Endothelial cell of umbilical vein (primary cell): ENCODE measurements at regions not wholly inside any gene's neighbourhood (a gene's known extent, or its start where the extent isn't known, plus 50 kb on each side); places are given as distances from the start of the nearest gene placed in this dataset.

Source experiments
- BruUV-seq: library from RNA; stranded (reverse); fragments of 400-500 nt; replicated peaks from 2 replicates; lab custom pipeline; 2021; lab: Mats Ljungman, UMichigan
- CTCF ChIA-PET: fragments of 300-600, 350-600 bp; sonication (Branson Sonifier 250); formaldehyde crosslinking; loops from one replicate; lab custom pipeline; 2021; ENCODE audit warnings: antibody characterized with exemption, inconsistent platforms; lab: Charles Lee
- POLR2A ChIA-PET: fragments of 300-600, 350-600 bp; sonication (Branson Sonifier 250); formaldehyde crosslinking; loops from one replicate; lab custom pipeline; 2021; ENCODE audit warnings: antibody characterized with exemption, inconsistent platforms; lab: Charles Lee
- DNase-seq: peaks from one replicate; pipeline ENCODE4 v3.0.0-alpha.2; 2011; ENCODE audit warnings: low read depth, low spot score
- FAIRE-seq: peaks from 2 replicates; lab custom pipeline; 2011; peaks lifted over from hg19 to GRCh38; lab: Jason Lieb, UNC
- H2AFZ ChIP-seq: 2 replicates; pipeline ENCODE4 v1.6.0; 2012; ENCODE audit warnings: low read depth, low read length, control low read depth, inconsistent platforms
- H3K27ac ChIP-seq: 2 replicates; pipeline ENCODE4 v1.5.1; 2011; ENCODE audit warnings: low read depth, mild to moderate bottlenecking, control low read depth, low read length, moderate library complexity; ENCODE audit not compliant: insufficient read depth
- H3K27me3 ChIP-seq, 2 experiments: 2 replicates each; pipeline versions ENCODE4 v1.6.0 to v1.6.1; 2011; ENCODE audit warnings: low read length in 2 of 2, mixed read lengths in 1 of 2; ENCODE audit not compliant: control insufficient read depth in 2 of 2, insufficient read depth in 2 of 2
- H3K36me3 ChIP-seq, 2 experiments: 2 replicates in 1 of 2; 3 replicates in 1 of 2; pipeline ENCODE4 v1.5.1; 2011; ENCODE audit warnings: low read length in 2 of 2, mild to moderate bottlenecking in 1 of 2, moderate library complexity in 1 of 2; ENCODE audit not compliant: control insufficient read depth in 2 of 2, insufficient read depth in 2 of 2; ENCODE audit errors: extremely low read depth in 1 of 2
- H3K4me1 ChIP-seq: 3 replicates; pipeline ENCODE4 v1.5.1; 2011; ENCODE audit warnings: mild to moderate bottlenecking, low read length; ENCODE audit not compliant: control insufficient read depth, insufficient read depth; ENCODE audit errors: extremely low read depth
- H3K4me2 ChIP-seq: 2 replicates; pipeline ENCODE4 v1.6.1; 2011; ENCODE audit warnings: low read length, control low read depth, mixed read lengths; ENCODE audit not compliant: insufficient read depth
- H3K4me3 ChIP-seq, 3 experiments: fragments of 200-600 bp in 1 of 3; sonication (generic), shearing (Covaris generic) in 1 of 3; replicated peaks in 1 of 3; 2 replicates each; pipeline ENCODE4 v1.5.1; 2011 to 2016; ENCODE audit warnings: control low read depth in 3 of 3, low read length in 3 of 3, mild to moderate bottlenecking in 2 of 3, inconsistent platforms in 1 of 3, low read depth in 1 of 3, moderate library complexity in 1 of 3; ENCODE audit not compliant: insufficient read depth in 1 of 3
- H3K79me2 ChIP-seq: 2 replicates; pipeline ENCODE4 v1.6.0; 2012; ENCODE audit warnings: low read length, inconsistent platforms; ENCODE audit not compliant: control insufficient read depth, insufficient read depth
- H3K9ac ChIP-seq: replicated peaks from 2 replicates; pipeline ENCODE3; 2011; ENCODE audit warnings: low read length, control low read depth; ENCODE audit not compliant: insufficient read depth; ENCODE audit errors: extremely low read depth
- H3K9me1 ChIP-seq: replicated peaks from 3 replicates; pipeline ENCODE4 v1.6.0; 2011; ENCODE audit warnings: mild to moderate bottlenecking, low read length; ENCODE audit not compliant: control insufficient read depth, insufficient read depth; ENCODE audit errors: extremely low read depth
- H3K9me3 ChIP-seq: replicated peaks from 2 replicates; pipeline ENCODE4 v1.5.1; 2012; ENCODE audit warnings: low read length, inconsistent platforms; ENCODE audit not compliant: control insufficient read depth, insufficient read depth
- H4K20me1 ChIP-seq: replicated peaks from 2 replicates; pipeline ENCODE3; 2011; ENCODE audit warnings: mild to moderate bottlenecking, low read length; ENCODE audit not compliant: control insufficient read depth, insufficient read depth; ENCODE audit errors: extremely low read depth
- CTCF ChIP-seq, 2 donors: IDR thresholded peaks; 1 replicate in 1 of 2; 2 replicates in 1 of 2; pipeline ENCODE4 v1.5.1; 2011; ENCODE audit warnings: low read length in 2 of 2, mild to moderate bottlenecking in 2 of 2, moderate library complexity in 2 of 2, control low read depth in 1 of 2, inconsistent platforms in 1 of 2, low read depth in 1 of 2; ENCODE audit not compliant: insufficient read depth in 1 of 2; ENCODE audit errors: extremely low read depth in 1 of 2
- EZH2 ChIP-seq: IDR thresholded peaks from 2 replicates; pipeline ENCODE4 v1.6.1; 2012; ENCODE audit warnings: borderline replicate concordance, low read depth, mild to moderate bottlenecking, moderate library complexity, low read length, inconsistent platforms; ENCODE audit not compliant: severe bottlenecking
- FOS ChIP-seq: IDR thresholded peaks from 2 replicates; pipeline ENCODE4 v1.6.1; 2011; ENCODE audit warnings: mild to moderate bottlenecking, low read length, moderate library complexity, borderline replicate concordance; ENCODE audit not compliant: insufficient read depth
- GATA2 ChIP-seq: IDR thresholded peaks from 2 replicates; pipeline ENCODE4 v1.7.0; 2011; ENCODE audit warnings: low read depth, mild to moderate bottlenecking, moderate library complexity, mixed read lengths, low read length; ENCODE audit not compliant: insufficient read length, insufficient read depth
- JUN ChIP-seq: IDR thresholded peaks from 2 replicates; pipeline ENCODE4 v1.6.1; 2011; ENCODE audit warnings: borderline replicate concordance, low read depth; ENCODE audit not compliant: insufficient read length, insufficient read depth
- MYC ChIP-seq: IDR thresholded peaks from one replicate; pipeline ENCODE4 v1.6.1; 2011; ENCODE audit warnings: mild to moderate bottlenecking, low read depth, low read length
- POLR2A ChIP-seq: IDR thresholded peaks from 2 replicates; pipeline ENCODE4 v1.6.1; 2012; ENCODE audit warnings: low read depth, mild to moderate bottlenecking, control low read depth, low read length
- POLR2AphosphoS5 ChIP-seq: IDR thresholded peaks from 2 replicates; pipeline ENCODE4 v1.6.1; 2012; ENCODE audit warnings: low read depth, mild to moderate bottlenecking, control low read depth, low read length, moderate library complexity; ENCODE audit not compliant: insufficient read depth
- dilution Hi-C: fragments of 300-500 bp; cut with MboI; formaldehyde crosslinking; loops from one replicate; pipeline ENCODE4 v1.15.0; 2019; ENCODE audit warnings: low sequenced_read_pairs; ENCODE audit not compliant: extremely low pct_ligation_motif_present
- intact Hi-C: fragments of 100-400 bp; cut with micrococcal nuclease; formaldehyde crosslinking; loops from one replicate; pipeline ENCODE4 v1.10.0; 2022
- TF ChIP-seq, protein P1 (sequence below): IDR thresholded peaks from 2 replicates; pipeline ENCODE4 v1.6.1; 2011; ENCODE audit not compliant: insufficient read depth, insufficient read length

GRCh38 chr6:145257704-145258103 lies 477.6 kb downstream of the EPM2A start:
- Histone ChIP-seq H3K9me3 (no peaks in the 10 kb centered on the region), H2AFZ (no peak overlapping the region), H3K4me3 (no peak overlapping the region), H3K4me2 (no peak overlapping the region), H3K27ac (no peak overlapping the region), H4K20me1 (no peaks in the 10 kb centered on the region), H3K36me3 (no peaks in the 10 kb centered on the region), H3K79me2 (no peaks in the 10 kb centered on the region), H3K27me3 (no peaks in the 10 kb centered on the region), H3K9me1 (no peaks in the 10 kb centered on the region), H3K9ac (no peak overlapping the region), H3K4me1 (no peaks in the 10 kb centered on the region)
- intact Hi-C loops = no loop called here
- DNase-seq = no peak
- FAIRE-seq = no peak
- no TSS peak for BruUV-seq
- ChIA-PET CTCF (no interaction called here), POLR2A (no interaction called here)
- TF ChIP-seq CTCF (IDR thresholded peaks at IDR 0.05; ENCODE audit: extremely low read depth in 1 of 2, insufficient read depth in 1 of 2, low read depth in 1 of 2, low read length in 2 of 2) (no peak), POLR2AphosphoS5 (no peak), MYC (no peak), EZH2 (no peak), JUN (no peak), POLR2A (no peak), FOS (no peak), GATA2 (no peak)
- TF ChIP-seq, protein P1, sequence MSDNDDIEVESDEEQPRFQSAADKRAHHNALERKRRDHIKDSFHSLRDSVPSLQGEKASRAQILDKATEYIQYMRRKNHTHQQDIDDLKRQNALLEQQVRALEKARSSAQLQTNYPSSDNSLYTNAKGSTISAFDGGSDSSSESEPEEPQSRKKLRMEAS = no peak
- dilution Hi-C loops = no loop called here
